ENCODE measurements at regions not wholly inside any gene's neighbourhood (a gene's known extent, or its start where the extent isn't known, plus 50 kb on each side); places are given as distances from the start of the nearest gene placed in this dataset.

DNA sequence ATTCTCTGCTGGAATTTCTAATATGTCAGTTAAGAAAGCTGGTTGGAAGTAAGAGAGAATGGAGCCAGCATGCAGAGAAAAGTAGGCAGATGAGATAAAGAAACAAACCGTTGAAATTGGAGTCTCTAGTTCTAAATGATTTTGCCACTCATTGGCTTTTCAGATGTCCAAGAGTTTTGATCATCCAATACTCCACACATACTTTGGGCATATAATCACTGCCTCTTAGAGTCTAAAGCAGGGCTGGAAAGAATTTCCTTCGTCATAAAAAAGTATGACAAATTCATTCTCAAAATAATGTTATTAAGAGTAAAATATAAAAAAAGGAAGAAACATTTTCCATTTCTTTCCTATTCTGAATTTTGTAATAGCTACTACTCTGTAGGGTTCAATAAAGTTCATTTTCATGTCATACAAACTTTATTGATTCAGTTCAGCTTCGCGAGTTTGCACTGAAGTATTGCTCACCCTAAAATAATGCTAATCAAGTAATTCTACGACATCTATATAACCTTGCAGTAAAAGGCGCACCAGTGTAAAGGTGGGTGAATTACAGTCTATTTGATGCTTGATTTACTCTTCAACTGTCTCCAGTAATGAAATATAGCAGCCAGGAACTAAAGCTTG, 1556.6 kb downstream of the NCAM2 start:
- TF ChIP-seq, protein P1, sequence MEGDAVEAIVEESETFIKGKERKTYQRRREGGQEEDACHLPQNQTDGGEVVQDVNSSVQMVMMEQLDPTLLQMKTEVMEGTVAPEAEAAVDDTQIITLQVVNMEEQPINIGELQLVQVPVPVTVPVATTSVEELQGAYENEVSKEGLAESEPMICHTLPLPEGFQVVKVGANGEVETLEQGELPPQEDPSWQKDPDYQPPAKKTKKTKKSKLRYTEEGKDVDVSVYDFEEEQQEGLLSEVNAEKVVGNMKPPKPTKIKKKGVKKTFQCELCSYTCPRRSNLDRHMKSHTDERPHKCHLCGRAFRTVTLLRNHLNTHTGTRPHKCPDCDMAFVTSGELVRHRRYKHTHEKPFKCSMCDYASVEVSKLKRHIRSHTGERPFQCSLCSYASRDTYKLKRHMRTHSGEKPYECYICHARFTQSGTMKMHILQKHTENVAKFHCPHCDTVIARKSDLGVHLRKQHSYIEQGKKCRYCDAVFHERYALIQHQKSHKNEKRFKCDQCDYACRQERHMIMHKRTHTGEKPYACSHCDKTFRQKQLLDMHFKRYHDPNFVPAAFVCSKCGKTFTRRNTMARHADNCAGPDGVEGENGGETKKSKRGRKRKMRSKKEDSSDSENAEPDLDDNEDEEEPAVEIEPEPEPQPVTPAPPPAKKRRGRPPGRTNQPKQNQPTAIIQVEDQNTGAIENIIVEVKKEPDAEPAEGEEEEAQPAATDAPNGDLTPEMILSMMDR (conservative IDR thresholded peaks at IDR 0.05): no peak
- no peak for TF ChIP-seq EZH2 (IDR thresholded peaks at IDR 0.05; ENCODE audit: low read depth)
